Liver (tissue), 8 donors: ENCODE measurements at regions not wholly inside any gene's neighbourhood (a gene's known extent, or its start where the extent isn't known, plus 50 kb on each side); places are given as distances from the start of the nearest gene placed in this dataset.

Experiments
- DNase-seq: peaks from one replicate; pipeline ENCODE4 v3.0.0-alpha.2; 2017; ENCODE audit warnings: low spot score
- H3K27ac ChIP-seq, 2 donors: one replicate each; pipeline ENCODE4 v1.7.0; 2013; ENCODE audit warnings: inconsistent platforms in 2 of 2, low read length in 2 of 2, control low read depth in 1 of 2, low read depth in 1 of 2, mild to moderate bottlenecking in 1 of 2
- H3K27me3 ChIP-seq, 4 donors: one replicate each; pipeline versions ENCODE4 v1.6.1 to v1.7.0; 2013; ENCODE audit warnings: low read length in 3 of 4, inconsistent platforms in 1 of 4, mild to moderate bottlenecking in 1 of 4, moderate library complexity in 1 of 4; ENCODE audit not compliant: control insufficient read depth in 4 of 4, insufficient read depth in 4 of 4
- H3K36me3 ChIP-seq, 4 donors: one replicate each; pipeline versions ENCODE4 v1.6.1 to v1.7.0; 2013; ENCODE audit warnings: low read length in 3 of 4, mild to moderate bottlenecking in 3 of 4, low read depth in 1 of 4, moderate library complexity in 1 of 4; ENCODE audit not compliant: control insufficient read depth in 4 of 4, insufficient read depth in 3 of 4
- H3K4me1 ChIP-seq, 4 donors: one replicate each; pipeline versions ENCODE4 v1.6.1 to v1.7.0; 2013; ENCODE audit warnings: low read length in 3 of 4, mild to moderate bottlenecking in 3 of 4, moderate library complexity in 1 of 4; ENCODE audit not compliant: control insufficient read depth in 4 of 4, insufficient read depth in 4 of 4
- H3K4me3 ChIP-seq, 3 donors: one replicate each; pipeline versions ENCODE4 v1.6.1 to v1.7.0; 2013; ENCODE audit warnings: low read length in 3 of 3, control low read depth in 1 of 3, low read depth in 1 of 3, mild to moderate bottlenecking in 1 of 3
- H3K9ac ChIP-seq, 2 donors: one replicate each; pipeline ENCODE4 v1.7.0; 2013; ENCODE audit warnings: low read length in 2 of 2, mild to moderate bottlenecking in 2 of 2, moderate library complexity in 2 of 2, control low read depth in 1 of 2, low read depth in 1 of 2
- H3K9me3 ChIP-seq, 4 donors: one replicate each; pipeline versions ENCODE4 v1.6.1 to v1.7.0; 2013; ENCODE audit warnings: low read length in 3 of 4; ENCODE audit not compliant: control insufficient read depth in 4 of 4
- EGR1 ChIP-seq, 2 donors: IDR thresholded peaks; 2 replicates each; pipeline ENCODE4 v1.6.1; 2016 to 2018; ENCODE audit warnings: antibody characterized with exemption in 2 of 2, low read depth in 2 of 2
- FOXA2 ChIP-seq: IDR thresholded peaks from 2 replicates; pipeline ENCODE4 v1.6.1; 2016; ENCODE audit warnings: antibody characterized with exemption
- GABPA ChIP-seq, 2 donors: IDR thresholded peaks in 1 of 2; conservative IDR thresholded peaks in 1 of 2; 2 replicates each; pipeline ENCODE4 v1.6.1; 2016; ENCODE audit warnings: antibody characterized with exemption in 2 of 2, mild to moderate bottlenecking in 1 of 2, moderate library complexity in 1 of 2
- HNF4A ChIP-seq, 2 donors: conservative IDR thresholded peaks; 2 replicates each; pipeline ENCODE4 v1.6.1; 2016; ENCODE audit warnings: antibody characterized with exemption in 2 of 2, mild to moderate bottlenecking in 2 of 2
- HNF4G ChIP-seq: IDR thresholded peaks from 2 replicates; pipeline ENCODE4 v1.6.1; 2016; ENCODE audit warnings: antibody characterized with exemption
- NR2F2 ChIP-seq: IDR thresholded peaks from 2 replicates; pipeline ENCODE4 v1.6.1; 2016; ENCODE audit warnings: antibody characterized with exemption
- RAD21 ChIP-seq, 2 donors: IDR thresholded peaks; 2 replicates each; pipeline ENCODE4 v1.6.1; 2016; ENCODE audit warnings: antibody characterized with exemption in 2 of 2, mild to moderate bottlenecking in 2 of 2
- SP1 ChIP-seq: IDR thresholded peaks from 2 replicates; pipeline ENCODE4 v1.6.1; 2018; ENCODE audit warnings: antibody characterized with exemption, mild to moderate bottlenecking
- TAF1 ChIP-seq: conservative IDR thresholded peaks from 2 replicates; pipeline ENCODE4 v1.6.1; 2016; ENCODE audit warnings: antibody characterized with exemption, mild to moderate bottlenecking
- WGBS: extraction: QIAGEN DNeasy Blood & Tissue Kit; methylation state at CpG from one replicate; pipeline ENCODE4 v1.1.7; 2013; 5-methylcytosine and 5-hydroxymethylcytosine counted together
- TF ChIP-seq, protein P1 (sequence below): IDR thresholded peaks from 2 replicates; pipeline ENCODE4 v1.6.1; 2016; ENCODE audit warnings: antibody characterized with exemption
- TF ChIP-seq, protein P2 (sequence below): IDR thresholded peaks from 2 replicates; pipeline ENCODE4 v1.6.1; 2016; ENCODE audit warnings: antibody characterized with exemption, mild to moderate bottlenecking
- TF ChIP-seq, protein P3 (sequence below): IDR thresholded peaks from 2 replicates; pipeline ENCODE4 v1.6.1; 2016; ENCODE audit warnings: antibody characterized with exemption
- TF ChIP-seq, protein P4 (sequence below): fragments of 150-350 bp; IDR thresholded peaks from 2 replicates; pipeline ENCODE4 v1.5.1; 2017; ENCODE audit warnings: improper control_type of control experiment, low read depth, low read length; ENCODE audit not compliant: missing input control
- donor health status: healthy.
- donor health status: healthy.
- donor health status: healthy.
- donor health status: healthy.
- donor health status: healthy.

DNA sequence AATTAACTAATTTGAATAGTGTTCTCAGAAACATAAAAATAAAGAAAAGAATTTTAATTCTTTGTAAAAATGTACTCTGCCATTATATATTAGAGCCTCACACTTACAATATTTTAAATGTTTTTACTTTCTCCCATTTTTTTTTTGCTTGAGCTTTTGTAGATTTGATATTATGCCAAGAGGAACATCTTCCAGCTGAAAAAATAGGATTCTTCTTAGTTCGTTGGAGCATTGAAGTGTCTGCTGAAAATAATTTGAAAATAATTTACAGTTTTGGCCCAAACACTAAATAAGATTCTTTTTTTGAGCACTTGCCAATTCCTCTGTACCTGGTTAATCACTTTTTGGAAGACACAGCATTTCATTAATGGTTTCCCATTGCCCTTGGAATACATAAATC is 175.0 kb upstream of the COL11A1 start (continued):
- TF ChIP-seq, protein P1, sequence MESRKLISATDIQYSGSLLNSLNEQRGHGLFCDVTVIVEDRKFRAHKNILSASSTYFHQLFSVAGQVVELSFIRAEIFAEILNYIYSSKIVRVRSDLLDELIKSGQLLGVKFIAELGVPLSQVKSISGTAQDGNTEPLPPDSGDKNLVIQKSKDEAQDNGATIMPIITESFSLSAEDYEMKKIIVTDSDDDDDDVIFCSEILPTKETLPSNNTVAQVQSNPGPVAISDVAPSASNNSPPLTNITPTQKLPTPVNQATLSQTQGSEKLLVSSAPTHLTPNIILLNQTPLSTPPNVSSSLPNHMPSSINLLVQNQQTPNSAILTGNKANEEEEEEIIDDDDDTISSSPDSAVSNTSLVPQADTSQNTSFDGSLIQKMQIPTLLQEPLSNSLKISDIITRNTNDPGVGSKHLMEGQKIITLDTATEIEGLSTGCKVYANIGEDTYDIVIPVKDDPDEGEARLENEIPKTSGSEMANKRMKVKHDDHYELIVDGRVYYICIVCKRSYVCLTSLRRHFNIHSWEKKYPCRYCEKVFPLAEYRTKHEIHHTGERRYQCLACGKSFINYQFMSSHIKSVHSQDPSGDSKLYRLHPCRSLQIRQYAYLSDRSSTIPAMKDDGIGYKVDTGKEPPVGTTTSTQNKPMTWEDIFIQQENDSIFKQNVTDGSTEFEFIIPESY = no peak
- no peak for TF ChIP-seq EGR1 (IDR thresholded peaks at IDR 0.05; ENCODE audit: low read depth in 2 of 2)
- TF ChIP-seq SP1 = no peak
- TF ChIP-seq, protein P2, sequence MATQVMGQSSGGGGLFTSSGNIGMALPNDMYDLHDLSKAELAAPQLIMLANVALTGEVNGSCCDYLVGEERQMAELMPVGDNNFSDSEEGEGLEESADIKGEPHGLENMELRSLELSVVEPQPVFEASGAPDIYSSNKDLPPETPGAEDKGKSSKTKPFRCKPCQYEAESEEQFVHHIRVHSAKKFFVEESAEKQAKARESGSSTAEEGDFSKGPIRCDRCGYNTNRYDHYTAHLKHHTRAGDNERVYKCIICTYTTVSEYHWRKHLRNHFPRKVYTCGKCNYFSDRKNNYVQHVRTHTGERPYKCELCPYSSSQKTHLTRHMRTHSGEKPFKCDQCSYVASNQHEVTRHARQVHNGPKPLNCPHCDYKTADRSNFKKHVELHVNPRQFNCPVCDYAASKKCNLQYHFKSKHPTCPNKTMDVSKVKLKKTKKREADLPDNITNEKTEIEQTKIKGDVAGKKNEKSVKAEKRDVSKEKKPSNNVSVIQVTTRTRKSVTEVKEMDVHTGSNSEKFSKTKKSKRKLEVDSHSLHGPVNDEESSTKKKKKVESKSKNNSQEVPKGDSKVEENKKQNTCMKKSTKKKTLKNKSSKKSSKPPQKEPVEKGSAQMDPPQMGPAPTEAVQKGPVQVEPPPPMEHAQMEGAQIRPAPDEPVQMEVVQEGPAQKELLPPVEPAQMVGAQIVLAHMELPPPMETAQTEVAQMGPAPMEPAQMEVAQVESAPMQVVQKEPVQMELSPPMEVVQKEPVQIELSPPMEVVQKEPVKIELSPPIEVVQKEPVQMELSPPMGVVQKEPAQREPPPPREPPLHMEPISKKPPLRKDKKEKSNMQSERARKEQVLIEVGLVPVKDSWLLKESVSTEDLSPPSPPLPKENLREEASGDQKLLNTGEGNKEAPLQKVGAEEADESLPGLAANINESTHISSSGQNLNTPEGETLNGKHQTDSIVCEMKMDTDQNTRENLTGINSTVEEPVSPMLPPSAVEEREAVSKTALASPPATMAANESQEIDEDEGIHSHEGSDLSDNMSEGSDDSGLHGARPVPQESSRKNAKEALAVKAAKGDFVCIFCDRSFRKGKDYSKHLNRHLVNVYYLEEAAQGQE = no peak
- TF ChIP-seq HNF4A (conservative IDR thresholded peaks at IDR 0.05) = no peak

DNA sequence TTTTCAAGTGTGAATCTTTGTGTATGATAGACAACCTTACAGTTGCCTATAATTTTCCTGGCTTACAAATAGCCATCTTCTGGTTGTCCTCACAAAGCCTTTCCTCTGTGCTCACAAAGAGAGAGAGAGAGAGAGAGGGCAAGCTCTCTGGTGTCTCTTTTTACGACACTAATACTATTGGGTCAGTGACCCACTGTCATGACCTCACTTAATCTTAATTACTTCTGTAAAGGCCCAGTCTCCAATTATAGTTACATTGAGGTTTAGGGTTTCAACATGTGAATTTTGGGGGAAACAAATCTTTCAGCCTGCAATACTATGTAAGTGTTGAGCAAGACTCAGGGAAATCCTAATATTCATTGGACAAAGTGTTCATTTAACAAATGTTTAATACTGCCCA is 167.4 kb upstream of the COL11A1 start:
- no peaks in the 10 kb centered on the region for H3K4me1 ChIP-seq
- no peak overlapping the region for H3K9ac ChIP-seq
- WGBS = 47% methylated on average over 1 of the region's 1 CpG
- H3K36me3 ChIP-seq = no peaks in the 10 kb centered on the region
- no peak overlapping the region for H3K27ac ChIP-seq
- DNase-seq = no peak
- no peaks in the 10 kb centered on the region for H3K9me3 ChIP-seq
- no peaks in the 10 kb centered on the region for H3K27me3 ChIP-seq
- no peak overlapping the region for H3K4me3 ChIP-seq
- TF ChIP-seq HNF4G (no peak), HNF4A (conservative IDR thresholded peaks at IDR 0.05) (no peak), RAD21 (IDR thresholded peaks at IDR 0.05) (no peak), TAF1 (no peak), GABPA (IDR thresholded peaks at IDR 0.05 in 1 of 2, conservative IDR thresholded peaks at IDR 0.05 in 1 of 2) (no peak)
- TF ChIP-seq, protein P3, sequence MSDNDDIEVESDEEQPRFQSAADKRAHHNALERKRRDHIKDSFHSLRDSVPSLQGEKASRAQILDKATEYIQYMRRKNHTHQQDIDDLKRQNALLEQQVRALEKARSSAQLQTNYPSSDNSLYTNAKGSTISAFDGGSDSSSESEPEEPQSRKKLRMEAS = no peak
- TF ChIP-seq, protein P4, sequence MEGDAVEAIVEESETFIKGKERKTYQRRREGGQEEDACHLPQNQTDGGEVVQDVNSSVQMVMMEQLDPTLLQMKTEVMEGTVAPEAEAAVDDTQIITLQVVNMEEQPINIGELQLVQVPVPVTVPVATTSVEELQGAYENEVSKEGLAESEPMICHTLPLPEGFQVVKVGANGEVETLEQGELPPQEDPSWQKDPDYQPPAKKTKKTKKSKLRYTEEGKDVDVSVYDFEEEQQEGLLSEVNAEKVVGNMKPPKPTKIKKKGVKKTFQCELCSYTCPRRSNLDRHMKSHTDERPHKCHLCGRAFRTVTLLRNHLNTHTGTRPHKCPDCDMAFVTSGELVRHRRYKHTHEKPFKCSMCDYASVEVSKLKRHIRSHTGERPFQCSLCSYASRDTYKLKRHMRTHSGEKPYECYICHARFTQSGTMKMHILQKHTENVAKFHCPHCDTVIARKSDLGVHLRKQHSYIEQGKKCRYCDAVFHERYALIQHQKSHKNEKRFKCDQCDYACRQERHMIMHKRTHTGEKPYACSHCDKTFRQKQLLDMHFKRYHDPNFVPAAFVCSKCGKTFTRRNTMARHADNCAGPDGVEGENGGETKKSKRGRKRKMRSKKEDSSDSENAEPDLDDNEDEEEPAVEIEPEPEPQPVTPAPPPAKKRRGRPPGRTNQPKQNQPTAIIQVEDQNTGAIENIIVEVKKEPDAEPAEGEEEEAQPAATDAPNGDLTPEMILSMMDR = no peak

DNA sequence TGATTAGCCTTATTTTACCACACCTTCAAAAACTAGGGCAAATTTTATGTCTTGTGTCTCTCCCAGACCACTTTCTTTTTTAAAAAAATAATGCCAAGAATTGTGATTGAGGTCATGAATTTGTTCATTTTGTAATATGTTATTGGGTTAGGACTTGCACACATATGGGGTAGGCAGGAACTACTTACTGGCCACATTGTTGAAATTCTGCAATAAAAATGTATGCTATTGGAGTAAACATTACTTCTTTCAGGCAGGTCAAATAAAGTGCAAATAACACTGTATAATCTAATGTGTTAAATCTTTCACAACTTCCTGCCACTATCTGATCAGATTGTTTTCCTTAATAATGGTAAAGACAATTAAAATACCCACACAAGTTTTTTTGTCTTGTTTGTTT is 166.6 kb upstream of the COL11A1 start:
- Histone ChIP-seq H3K9me3 (no peaks in the 10 kb centered on the region), H3K36me3 (no peaks in the 10 kb centered on the region), H3K9ac (no peak overlapping the region), H3K4me1 (no peaks in the 10 kb centered on the region), H3K4me3 (no peak overlapping the region), H3K27ac (no peak overlapping the region), H3K27me3 (no peaks in the 10 kb centered on the region)
- no peak for TF ChIP-seq NR2F2
- no peak for TF ChIP-seq TAF1
- TF ChIP-seq RAD21 (IDR thresholded peaks at IDR 0.05) = no peak
- TF ChIP-seq FOXA2 = no peak
- DNase-seq = no peak
